ENCODE measurements at regions not wholly inside any gene's neighbourhood (a gene's known extent, or its start where the extent isn't known, plus 50 kb on each side); places are given as distances from the start of the nearest gene placed in this dataset.

DNA sequence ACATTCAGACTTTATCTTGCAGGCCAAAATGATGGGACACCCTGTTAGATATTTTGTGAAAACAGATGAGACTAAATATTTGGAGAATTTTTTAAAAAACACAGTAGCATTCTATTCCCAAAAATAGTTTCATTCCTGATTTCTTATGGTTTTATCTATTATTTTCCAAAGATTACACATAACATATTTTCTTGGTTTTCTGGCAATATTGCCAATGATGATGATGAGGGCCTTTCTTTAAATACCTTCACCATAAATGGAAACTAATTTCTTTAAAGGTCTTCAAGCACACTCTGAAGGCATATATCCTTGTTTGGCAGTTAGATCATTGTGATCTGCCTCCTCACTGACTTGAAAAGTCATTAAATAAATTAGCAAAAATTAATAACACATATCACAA is 522.3 kb upstream of the LUZP2 start:
- DNase-seq: no peak

DNA sequence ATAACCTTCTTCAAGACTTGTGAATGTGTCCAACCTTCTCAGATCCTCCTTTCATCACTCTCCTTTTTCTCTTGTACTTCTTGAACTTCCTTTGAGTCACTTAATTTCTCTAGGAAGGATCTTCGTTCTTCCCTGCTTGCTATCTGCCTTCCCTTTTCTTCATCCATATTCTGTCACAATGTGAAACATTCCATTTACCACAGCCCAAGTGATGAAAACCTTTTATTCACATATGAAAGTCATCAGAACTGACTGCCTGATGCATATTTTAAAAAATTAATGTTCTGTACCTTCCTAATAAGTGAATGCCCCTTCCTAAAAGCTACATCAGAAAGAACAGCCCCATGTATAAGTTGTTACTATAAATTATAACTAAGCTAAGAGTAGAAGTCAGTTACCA is 520.4 kb upstream of the LUZP2 start:
- DNase-seq: no peak

DNA sequence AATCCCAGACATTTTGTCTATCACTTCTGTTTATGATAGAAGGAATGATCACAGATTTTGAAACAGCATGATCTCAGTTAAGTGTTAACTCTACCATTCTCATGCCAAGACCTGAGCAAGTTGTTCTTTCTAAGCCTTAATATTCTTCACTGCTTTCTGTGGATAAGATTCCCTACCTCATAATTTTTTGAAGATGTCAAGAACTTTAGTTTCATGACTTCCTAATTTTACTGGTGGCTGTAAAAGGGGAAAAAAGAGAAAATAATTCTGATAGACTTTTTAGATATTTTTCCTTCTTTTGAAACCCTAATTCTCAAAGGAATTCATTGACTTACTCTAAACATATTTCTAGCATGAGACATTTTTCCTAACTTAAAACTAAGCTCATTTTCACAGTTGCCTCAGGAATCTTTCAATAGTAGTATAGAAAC is 520.0 kb upstream of the LUZP2 start:
- no peak for DNase-seq

GRCh38 chr11:23988381-23989006 is 508.4 kb upstream of the LUZP2 start:
- no peak for DNase-seq

- peak; percentile 21 for DNase-seq
These were observed 506.3 kb upstream of the LUZP2 start for GRCh38 chr11:23990346-23991164.

DNA sequence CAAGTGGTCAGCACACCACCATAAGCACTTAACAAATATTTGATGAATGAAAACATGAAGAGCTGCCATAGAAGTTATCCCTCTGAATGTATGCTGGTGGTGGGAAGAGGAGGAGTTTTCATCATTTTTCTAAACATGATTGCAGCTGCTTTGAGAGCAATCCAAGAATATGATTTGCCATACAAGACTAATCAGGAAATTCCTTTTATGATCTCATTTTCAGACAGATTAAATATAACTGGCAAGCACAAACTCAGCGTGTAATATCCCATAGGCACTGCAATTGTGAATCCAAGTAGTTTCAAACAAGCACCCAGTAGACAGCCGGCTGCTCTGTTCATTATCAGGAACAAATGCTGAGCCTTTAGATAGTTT is 505.7 kb upstream of the LUZP2 start:
- DNase-seq: no peak

DNA sequence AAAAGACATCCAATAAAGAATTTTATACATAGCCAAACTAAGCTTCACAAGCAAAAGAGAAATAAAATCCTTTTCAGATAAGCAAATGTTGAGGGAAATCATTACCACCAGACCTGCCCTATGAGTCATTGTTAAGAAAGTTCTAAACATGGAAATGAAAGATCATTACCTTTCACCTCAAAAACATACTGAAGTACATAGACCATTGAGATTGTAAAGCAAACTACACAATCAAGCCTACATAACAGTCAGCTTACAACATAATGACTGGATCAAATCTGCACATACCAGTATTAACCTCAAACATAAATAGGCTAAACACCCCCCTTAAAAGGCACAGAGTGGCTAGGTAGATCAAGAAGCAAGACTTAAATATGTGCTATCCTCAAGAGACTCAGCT is 501.0 kb upstream of the LUZP2 start:
- no peak for DNase-seq

DNA sequence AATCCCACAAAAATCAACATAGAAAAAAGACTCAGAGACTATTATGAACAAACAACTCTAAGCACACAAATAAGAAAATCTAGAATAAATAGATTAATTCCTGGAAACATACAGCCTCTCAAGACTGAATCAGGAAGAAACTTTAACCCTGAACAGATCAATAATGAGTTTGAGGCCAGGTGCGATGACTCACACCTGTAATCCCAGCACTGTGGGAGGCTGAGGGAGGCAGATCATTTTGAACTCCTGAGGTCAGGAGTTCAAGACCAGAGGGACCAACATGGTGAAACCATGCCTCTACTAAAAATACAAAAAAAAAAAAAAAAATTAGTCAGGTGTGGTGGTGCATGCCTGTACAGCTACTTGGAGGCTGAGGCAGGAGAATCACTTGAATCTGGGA is 499.5 kb upstream of the LUZP2 start:
- DNase-seq: no peak

GRCh38 chr11:24005202-24005876 is 491.5 kb upstream of the LUZP2 start:
- no peak for DNase-seq

DNA sequence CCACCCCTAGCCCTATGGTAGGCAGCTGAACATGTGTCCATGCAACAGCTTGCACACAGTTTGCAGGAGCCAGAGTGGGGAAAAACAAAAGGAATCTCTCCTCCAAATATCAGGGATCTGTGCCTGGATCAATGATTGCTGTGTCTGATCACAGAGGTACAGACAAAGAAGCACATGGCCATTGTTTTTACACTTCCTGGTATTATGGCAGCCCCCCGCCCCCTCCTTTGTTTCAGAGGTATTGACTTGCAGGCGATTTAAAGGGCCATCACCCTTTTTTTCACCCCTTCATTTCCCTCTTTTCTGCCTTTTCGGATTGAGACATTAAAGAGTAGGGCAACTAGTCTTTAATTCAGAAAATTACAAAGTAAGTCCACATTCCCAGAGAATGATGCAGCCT is 453.0 kb upstream of the LUZP2 start:
- no peak for DNase-seq

GRCh38 chr11:24046731-24047130 is 450.1 kb upstream of the LUZP2 start:
- no peak for DNase-seq

DNA sequence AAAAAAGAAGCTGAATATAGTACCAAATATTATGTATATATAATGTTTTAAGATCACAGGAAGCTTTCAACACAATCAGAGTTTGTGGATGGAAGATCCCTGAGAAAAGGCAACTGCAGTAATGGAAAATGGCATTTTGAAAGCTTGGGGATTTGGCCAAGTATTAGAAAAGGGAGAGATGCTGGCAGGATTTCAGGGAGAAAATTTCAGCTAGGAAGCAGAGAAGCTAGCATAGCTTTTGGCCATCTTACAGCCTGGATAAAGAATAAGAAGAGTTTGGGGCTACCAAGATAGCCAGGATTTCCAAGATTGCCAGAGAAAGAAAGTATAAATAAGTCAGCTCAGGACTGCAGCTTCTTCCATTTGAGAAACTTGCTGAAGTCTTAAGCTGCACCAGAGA is 440.8 kb upstream of the LUZP2 start:
- DNase-seq: no peak

DNA sequence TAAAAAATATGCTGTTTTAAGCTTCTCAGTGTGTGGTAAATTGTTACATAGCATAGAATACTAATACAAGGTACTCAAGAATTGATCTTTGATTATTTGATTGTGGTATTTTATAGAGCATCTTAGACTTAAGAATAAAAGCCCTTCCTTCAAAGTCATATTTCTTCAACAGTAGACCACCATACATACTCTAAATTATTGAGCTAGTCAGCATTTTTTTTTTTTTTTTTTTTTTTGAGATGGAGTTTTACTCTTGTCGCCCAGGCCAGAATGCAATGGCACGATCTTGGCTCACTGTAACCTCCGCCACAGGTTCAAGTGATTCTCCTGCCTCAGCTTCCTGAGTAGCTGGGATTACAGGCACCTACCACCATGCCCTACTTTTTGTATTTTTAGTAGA is 436.7 kb upstream of the LUZP2 start:
- no peak for DNase-seq

DNA sequence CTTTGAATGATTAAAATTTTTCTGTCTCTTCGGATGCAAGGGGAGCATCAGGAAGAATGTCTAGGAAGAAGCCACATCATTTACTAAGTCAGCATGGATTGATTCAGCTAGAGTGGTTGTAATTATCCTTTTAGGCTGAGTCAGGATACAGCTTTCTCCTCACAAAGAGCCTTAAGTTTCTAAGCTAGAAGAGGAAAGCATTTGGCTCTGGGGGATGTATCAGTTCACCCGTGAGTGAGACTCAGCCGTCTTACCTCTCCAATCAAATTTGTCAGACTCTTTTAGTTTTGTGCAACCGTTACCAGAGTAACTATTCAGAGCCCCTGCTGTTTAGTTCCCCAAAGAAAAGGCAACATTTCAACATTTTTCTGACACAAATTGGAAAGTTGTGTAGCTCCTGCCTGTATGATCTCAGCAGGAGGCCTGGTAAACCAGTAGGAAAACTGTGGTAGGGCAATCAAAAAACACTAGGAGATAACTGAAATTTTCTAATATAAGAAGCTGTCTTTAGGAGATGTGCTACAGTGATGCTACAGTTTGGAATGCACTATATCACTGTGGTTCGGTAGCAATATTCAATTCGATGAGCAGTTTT is 432.4 kb upstream of the LUZP2 start:
- no peak for DNase-seq

DNA sequence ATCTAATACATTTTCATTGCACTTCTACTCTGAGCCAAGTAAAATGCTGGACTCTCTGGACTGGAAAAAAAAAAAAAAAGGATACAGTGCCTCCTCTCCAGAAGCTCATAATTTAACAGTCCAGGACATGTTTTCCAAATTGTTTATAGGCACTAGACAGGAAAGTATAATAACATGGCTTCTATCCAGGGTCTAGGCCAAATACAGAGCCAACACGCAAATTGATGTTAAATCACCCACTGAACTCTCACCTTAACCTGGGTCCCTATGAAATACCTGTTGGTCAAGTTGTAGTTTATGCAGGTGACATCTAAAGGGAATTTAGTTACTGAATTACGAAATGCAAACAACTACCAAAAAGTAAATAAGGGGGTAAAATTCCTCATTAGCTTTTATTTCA is 428.7 kb upstream of the LUZP2 start:
- no peak for DNase-seq

GRCh38 chr11:24070435-24070834 is 426.4 kb upstream of the LUZP2 start:
- no peak for DNase-seq

GRCh38 chr11:24078018-24078417 is 418.8 kb upstream of the LUZP2 start:
- no peak for DNase-seq

GRCh38 chr11:24082241-24082640 is 414.6 kb upstream of the LUZP2 start:
- DNase-seq: no peak

GRCh38 chr11:24082860-24083259 is 414.0 kb upstream of the LUZP2 start:
- DNase-seq: no peak

DNA sequence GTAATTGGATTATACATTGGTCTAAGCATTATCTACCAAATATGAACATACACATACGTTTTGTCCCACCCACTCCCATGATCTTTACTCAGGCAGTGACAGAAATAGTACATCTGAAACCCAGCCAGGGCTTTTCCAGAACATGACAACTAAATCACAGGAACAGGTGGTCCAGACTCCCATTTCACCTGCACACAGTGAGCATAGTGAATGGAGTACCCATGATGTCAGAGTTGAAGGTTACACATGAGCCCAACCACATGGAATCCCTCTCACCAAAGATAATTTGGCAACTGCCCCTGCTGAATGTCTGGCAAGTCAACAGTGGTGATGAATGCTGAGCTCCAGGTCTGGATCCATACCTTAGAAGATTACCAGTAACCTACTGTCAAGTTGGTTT is 411.9 kb upstream of the LUZP2 start:
- no peak for DNase-seq

DNA sequence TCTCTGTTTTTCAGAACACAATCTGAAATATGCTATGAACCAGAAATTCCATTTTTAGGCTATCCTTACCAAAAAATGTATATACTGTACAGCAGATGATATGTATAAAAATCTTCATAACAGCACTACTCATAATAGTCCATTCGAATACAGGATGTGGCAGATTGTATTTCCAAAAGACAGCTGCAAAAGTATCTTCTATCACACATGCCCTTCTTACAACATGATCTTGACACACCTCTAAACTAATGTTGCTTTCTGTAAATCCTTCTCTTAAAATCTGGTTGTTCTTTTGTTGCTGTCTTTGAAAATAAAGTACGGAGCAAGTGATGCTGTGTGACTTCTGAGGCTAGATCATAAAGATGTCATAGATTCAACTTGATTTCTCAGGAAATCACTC is 409.9 kb upstream of the LUZP2 start:
- DNase-seq: no peak

DNA sequence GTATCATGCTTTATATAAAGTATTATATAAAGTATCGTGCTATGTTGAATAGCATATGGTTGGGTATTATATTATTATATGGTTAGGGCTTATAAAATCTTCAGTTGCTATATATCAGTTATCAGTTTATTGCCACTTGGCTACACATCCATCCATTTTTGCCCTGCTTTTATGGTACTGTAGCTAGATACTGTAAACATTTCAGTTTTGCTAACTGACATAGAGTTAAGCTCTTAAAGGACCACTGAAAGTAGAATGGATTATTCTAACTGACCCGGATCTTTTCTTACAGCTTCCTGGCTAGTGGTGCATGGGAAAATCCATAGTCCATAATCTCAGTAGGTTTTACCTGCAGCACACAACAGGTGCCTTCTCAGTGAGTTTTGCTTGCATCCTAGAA is 405.3 kb upstream of the LUZP2 start:
- no peak for DNase-seq

GRCh38 chr11:24093375-24093774 is 403.5 kb upstream of the LUZP2 start:
- no peak for DNase-seq

DNA sequence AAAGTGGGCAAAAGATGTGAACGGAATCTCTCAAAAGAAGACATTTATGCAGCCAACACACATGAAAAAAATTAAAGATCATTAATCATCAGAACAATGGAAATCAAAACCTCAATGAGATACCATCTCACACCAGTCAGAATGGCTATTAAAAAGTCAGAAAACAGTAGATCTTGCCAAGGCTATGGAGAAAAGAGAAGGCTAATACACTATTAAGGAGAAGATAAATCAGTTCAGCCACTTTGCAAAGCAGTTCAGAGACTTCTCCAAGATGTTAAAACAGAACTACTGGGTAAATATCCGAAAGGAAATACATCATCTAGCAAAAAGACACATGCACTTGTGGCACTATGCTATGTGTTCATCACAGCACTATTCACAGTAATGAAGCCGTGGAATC is 388.2 kb upstream of the LUZP2 start:
- DNase-seq: no peak
